ENCODE measurements at regions not wholly inside any gene's neighbourhood (a gene's known extent, or its start where the extent isn't known, plus 50 kb on each side); places are given as distances from the start of the nearest gene placed in this dataset.
"Not testable (repeated sequence)": the region's sequence is repeated elsewhere in the genome, so short reads cannot be mapped to it uniquely, and the experiment has no call there.

- DNase-seq; H3K9me3 ChIP-seq; H3K4me3 ChIP-seq; intact Hi-C loops (cut with DNase I); ATAC-seq; H3K36me3 ChIP-seq; H3K4me1 ChIP-seq; H3K27ac ChIP-seq; H3K27me3 ChIP-seq: not testable (repeated sequence)
Observed at GRCh38 chr21:32823296-32823695, 51.7 kb upstream of the PAXBP1 start.

- H3K4me3 ChIP-seq, result no peak overlapping the region
- TF ChIP-seq CTCF (IDR thresholded peaks at IDR 0.05), result no peak
- ATAC-seq (no peak), DNase-seq (no peak)
- intact Hi-C loops (cut with DNase I), result no loop called here
- H3K9me3 ChIP-seq, result no peaks in the 10 kb centered on the region
- H3K27ac ChIP-seq, result no peak overlapping the region
- no peaks in the 10 kb centered on the region for H3K27me3 ChIP-seq
- no peaks in the 10 kb centered on the region for H3K4me1 ChIP-seq
- H3K36me3 ChIP-seq, result no peaks in the 10 kb centered on the region
Observed at GRCh38 chr21:32824950-32825349, 53.4 kb upstream of the PAXBP1 start.

- peak; percentile 92 for ATAC-seq
- Histone ChIP-seq H3K9me3 (no peaks in the 10 kb centered on the region), H3K36me3 (no peaks in the 10 kb centered on the region), H3K4me3 (no peak overlapping the region), H3K4me1 (no peaks in the 10 kb centered on the region), H3K27ac (no peak overlapping the region), H3K27me3 (no peaks in the 10 kb centered on the region)
- DNase-seq, result no peak
- intact Hi-C loops (cut with DNase I), result no loop called here
- peak; percentile 55 for TF ChIP-seq CTCF (IDR thresholded peaks at IDR 0.05)
Observed at GRCh38 chr21:32826329-32827167, 55.0 kb upstream of the PAXBP1 start.

GRCh38 chr21:32828908-32829307, 57.4 kb upstream of the PAXBP1 start:
- H3K27me3 ChIP-seq, result no peaks in the 10 kb centered on the region
- no peaks in the 10 kb centered on the region for H3K9me3 ChIP-seq
- intact Hi-C loops (cut with DNase I), result no loop called here
- no peaks in the 10 kb centered on the region for H3K4me1 ChIP-seq
- H3K36me3 ChIP-seq, result no peaks in the 10 kb centered on the region
- no peak for ATAC-seq
- DNase-seq, result no peak
- H3K27ac ChIP-seq, result no peak overlapping the region
- TF ChIP-seq CTCF (IDR thresholded peaks at IDR 0.05), result no peak
- H3K4me3 ChIP-seq, result no peak overlapping the region

- no peaks in the 10 kb centered on the region for H3K9me3 ChIP-seq
- H3K27ac ChIP-seq, result no peak overlapping the region
- H3K27me3 ChIP-seq, result no peaks in the 10 kb centered on the region
- H3K4me1 ChIP-seq, result no peaks in the 10 kb centered on the region
- ATAC-seq (no peak), DNase-seq (no peak)
- no peak for TF ChIP-seq CTCF (IDR thresholded peaks at IDR 0.05)
- no peaks in the 10 kb centered on the region for H3K36me3 ChIP-seq
- intact Hi-C loops (cut with DNase I), result no loop called here
- no peak overlapping the region for H3K4me3 ChIP-seq
Observed at GRCh38 chr21:32829504-32829903, 57.9 kb upstream of the PAXBP1 start.

GRCh38 chr21:32831779-32832178, 60.2 kb upstream of the PAXBP1 start:
- DNase-seq; H3K36me3 ChIP-seq; ATAC-seq; H3K4me1 ChIP-seq; H3K4me3 ChIP-seq; H3K27ac ChIP-seq; H3K9me3 ChIP-seq; intact Hi-C loops (cut with DNase I); H3K27me3 ChIP-seq: not testable (repeated sequence)

Data from upper lobe of right lung (tissue), 1 donor.